Activated CD8-positive, alpha-beta memory T cell treated with anti-CD3 and anti-CD28 coated beads, Interleukin-2, amount 50 U/mL, for 24 hours (primary cell): ENCODE measurements at regions not wholly inside any gene's neighbourhood (a gene's known extent, or its start where the extent isn't known, plus 50 kb on each side); places are given as distances from the start of the nearest gene placed in this dataset.
A peak's percentile ranks its signal among the peaks of the same experiment; 100 is the strongest.
"Not testable (repeated sequence)": the region's sequence is repeated elsewhere in the genome, so short reads cannot be mapped to it uniquely, and the experiment has no call there.

Source experiments
- DNase-seq: peaks from one replicate; pipeline ENCODE4 v3.0.0-alpha.2; 2020; ENCODE audit errors: extremely low read depth

DNA sequence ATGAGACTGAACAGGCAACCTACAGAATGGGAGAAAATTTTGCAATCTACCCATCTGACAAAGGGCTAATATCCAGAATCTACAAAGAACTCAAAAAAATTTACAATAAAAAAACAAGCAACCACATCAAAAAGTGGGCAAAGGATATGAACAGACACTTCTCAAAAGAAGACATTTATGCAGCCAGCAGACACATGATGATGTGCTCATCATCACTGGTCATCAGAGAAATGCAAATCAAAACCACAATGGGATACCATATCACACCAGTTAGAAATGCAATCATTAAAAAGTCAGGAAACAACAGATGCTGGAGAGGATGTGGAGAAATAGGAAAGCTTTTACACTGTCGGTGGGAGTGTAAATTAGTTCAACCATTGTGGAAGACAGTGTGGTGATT is 51.7 kb upstream of the PAXBP1 start:
- DNase-seq: not testable (repeated sequence)

DNA sequence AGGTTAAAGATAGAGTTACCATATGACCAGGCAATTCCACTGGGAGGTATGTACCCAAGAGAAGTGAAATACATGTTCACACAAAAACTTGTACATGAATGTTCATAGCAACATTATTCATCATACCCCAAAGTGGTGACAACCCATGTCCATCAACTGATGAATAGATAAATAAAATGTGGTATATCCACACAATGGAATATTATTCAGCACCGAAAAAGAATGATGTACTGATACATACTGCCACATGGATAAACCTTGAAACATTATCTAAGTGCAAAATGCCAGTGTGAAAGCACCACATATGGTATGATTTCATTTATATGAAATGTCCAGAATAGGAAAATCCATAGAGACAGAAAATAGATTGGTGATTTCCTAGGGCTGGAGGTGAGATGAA is 53.4 kb upstream of the PAXBP1 start:
- no peak for DNase-seq

DNA sequence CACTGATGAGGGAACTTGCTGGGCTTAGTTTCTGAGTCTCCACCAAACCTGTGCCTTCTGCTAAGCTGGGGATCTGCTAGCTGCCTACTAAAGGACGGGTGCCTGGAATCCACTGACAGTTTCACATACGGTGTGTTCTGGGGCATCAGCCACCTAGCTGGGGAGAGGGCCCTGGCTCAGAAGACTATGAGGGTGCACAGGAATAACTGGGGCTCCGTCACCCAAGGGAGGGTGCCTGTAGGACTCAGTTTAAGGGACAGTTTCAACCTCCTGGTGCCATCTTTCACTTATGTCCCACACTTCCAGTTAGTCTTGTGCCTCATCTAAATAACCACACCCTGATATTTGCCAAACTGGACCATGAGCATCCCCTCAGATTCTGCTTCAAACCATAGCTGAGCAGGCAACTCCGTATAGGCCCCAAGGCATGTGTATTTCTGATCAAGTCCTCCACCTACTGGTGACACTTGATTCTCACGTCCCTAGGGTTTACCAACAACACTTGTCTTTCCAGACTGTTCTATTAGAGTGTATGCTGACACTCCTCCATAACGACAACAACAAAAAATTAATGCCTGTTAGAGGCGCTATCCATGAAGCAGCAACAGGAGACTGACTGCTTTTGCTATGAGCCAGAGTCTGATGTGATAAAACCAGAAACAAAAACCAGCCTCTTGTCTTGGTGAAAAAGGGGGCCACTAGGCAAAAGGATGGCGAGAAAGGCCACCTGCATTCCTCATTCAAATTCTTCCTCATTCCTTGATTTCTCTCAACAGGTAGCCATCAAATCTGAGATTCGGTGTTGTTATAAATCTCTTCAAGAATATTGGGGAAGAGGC is 55.0 kb upstream of the PAXBP1 start:
- DNase-seq: peak; percentile 14

DNA sequence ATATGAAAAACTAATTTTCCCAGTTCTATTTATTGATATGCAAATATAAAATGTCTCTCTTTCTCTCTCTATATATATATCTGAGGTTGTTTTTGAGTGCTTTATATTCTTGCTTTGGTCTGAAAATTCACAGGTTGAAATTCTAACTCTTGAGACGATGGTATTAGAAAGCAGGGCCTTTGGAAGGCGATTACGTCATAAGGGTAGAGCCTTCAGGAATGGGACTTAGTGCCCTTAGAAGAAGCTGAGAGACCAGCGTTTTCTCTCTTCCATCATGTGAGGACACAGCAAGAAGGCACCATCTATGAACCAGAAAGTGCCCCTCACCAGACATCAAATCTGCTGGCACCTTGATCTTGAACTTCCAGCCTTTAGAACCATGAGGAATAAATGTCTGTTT is 57.4 kb upstream of the PAXBP1 start:
- DNase-seq: no peak

DNA sequence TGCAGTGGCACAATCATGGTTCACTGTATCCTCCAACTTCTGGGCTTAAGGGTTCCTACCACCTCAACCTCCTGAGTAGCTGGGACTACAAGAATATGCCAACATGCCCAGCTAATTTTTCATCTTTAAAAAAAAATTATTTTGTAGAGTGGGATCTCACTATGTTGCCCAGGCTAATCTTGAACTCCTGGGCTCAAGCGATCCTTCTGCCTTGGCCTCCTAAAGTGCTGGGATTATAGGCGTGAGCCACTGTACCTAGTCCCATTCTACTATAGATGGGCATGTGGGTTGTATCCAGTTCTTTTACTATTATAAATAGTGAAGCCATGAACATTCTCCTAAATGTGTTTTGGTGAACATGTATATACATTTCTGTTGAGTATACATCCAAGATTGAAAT is 57.9 kb upstream of the PAXBP1 start:
- no peak for DNase-seq

DNA sequence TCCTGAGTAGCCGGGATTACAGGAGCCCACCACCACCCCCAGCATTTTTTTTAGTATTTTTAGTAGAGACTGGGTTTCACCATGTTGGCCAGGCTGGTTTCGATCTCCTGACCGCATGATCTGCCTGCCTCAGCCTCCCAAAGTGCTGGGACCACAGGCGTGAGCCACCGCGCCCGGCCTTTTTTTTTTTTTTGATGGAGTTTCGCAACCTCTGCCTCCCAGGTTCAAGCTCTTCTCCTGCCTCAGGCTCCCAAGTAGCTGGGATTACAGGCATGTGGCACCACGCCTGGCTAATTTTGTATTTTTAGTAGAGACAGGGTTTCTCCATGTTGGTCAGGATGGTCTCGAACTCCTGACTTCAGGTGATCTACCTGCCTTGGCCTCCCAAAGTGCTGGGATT is 60.2 kb upstream of the PAXBP1 start:
- not testable (repeated sequence) for DNase-seq

DNA sequence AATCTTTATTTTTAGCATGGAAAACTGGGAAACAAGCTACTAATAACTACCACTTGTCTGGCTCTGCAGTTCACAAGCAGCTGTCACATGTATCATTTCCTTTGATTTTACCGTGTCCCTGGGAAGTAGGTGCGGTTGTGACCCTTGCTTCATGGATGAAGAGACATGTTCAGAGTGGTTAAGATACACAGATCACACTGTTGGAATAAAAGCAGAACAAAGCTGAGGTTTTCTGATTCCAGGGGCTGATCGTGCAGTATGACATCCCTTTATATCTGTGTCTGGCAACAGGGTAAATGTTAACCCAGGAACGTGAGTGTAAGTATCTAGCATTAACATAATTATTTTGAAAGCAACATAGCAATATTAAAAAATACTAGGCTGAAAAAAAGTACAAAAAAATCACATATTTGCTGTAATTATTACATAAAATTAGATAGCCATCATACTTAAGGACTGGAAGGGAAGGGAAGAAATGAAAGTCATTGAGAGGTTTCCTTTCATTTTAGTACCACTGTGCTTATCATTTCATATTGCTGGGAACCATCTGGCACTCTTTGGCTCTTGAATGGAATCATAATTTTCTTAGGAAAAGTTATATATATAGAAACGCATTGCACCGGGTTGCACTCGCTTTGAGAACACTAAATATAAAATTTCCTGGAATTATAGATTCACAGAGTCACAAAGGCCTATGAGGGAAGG is 62.8 kb upstream of the PAXBP1 start:
- DNase-seq: no peak

DNA sequence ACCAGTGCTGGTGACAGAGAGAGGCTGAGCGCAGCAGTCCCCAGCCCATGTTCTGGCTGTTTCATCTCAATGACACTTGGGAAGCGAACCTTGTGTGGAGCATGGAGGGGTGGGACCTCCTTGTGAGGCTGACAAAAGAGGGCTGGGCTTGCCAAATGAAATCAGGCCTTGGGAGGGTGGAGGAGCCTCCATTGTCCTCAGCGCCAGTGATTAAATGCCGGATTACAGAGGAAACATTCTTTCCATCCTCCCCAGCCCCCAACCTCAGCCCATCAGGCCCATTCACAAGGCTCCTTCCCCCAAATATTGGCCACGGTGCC is 63.3 kb upstream of the PAXBP1 start:
- DNase-seq: no peak

DNA sequence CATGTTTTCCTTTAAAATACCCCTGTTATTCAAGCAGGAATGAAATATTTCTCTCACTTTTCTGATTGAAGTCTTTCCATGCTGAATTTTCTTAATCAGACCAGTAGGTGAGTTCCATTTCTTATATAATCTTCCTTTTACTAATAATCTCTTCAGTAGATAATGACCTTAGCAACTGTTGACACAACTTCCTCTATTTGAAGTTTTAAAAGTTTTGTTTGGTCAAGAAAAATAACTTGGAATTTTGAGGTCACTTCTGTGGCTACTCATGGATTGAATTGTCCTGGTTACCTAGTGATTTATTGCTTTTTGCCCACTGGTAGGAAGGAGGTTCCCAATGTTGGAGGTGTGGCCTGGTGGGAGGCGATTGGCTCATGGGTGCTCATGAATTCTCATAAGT is 70.6 kb upstream of the PAXBP1 start:
- no peak for DNase-seq

DNA sequence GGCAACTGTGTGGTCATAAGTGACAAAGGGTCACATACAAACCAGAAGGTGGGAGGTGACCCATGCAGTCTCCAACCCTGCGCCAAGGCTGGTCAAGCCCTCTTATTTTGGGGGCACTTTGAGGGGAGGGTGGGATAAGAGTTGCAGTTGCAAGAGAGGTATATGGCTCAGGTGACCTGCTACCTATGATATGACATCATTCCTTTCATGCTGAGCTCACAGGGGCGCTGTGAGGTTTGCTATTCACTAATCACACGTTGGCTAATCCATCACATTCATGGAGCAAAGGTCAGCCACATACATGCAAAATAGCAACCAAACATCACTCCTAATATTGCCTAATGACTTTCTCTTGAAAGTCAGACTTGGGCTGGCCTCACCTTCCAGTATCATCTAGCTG is 72.0 kb upstream of the PAXBP1 start:
- no peak for DNase-seq

DNA sequence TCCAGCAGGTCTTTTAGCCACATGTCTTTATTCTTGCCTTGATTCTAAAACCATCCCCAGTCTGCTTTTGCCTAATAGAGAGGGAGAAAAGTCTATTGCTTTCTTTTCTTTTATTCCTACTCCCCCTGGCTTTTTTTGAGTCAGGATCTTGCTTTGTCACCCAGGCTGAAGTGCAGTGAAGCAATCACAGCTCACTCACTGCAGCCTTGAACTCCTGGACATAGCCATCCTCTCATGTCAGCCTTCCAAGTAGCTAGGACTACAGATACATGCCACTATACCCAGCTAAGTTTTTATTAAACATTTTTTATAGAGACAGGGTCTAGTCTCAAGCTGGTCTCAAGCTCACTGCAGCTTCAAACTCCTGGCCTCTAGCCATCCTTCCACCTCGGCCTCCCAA is 72.5 kb upstream of the PAXBP1 start:
- DNase-seq: no peak

DNA sequence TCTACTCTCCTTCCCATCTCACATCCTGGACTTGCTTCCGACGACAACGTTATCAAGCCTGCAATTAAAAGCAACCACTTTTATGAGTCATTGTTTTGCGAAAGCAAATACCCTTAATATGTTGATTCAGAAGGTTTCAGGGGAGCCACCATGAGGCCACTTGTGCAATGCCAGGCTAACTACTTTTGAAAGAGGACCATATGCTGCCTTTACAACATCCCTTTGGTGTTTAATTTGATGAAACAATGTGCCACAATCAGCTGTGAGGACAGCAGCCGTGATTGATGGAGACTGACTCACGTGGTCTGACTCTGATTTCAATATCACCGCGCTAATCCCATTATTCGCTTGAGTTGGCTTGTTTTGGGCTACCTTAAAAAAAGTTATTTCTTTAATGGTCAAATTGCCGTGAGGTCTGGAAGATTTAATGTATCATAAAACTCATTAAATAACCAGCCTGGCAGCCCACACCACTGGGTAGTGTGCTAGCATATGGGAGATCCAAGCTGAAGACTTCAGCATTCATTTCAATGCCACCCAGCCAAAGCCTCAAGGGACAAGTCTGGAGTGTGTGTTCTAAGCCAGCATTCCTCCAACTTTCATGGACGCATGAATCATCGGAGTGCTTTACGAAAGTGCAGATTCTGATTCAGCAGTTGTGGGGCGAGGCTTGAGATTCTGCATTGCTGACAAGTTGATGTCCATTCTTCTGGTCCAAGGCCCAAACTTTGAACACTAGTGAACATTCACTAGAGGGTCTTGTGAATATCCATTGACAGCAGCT is 73.3 kb upstream of the PAXBP1 start:
- DNase-seq: no peak

DNA sequence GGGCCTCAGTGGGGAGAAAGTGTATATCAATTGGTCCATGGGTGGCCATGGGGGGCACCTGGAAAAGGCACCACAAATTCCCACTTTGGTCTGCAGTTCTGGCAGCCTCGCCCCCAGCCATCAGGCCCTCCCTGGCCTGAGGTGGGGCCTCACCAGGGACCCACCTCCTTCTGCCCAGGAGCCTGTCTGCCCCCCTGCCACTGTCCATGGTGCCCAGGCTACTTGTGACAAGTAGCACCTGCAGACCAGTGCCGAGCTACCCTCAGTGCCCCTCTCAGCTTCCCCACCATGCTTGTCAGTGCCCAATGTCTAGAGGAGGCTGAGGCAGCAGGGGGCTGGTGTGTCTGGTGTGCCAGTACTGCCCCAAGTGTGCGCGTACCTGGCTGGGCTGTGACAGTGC is 87.1 kb upstream of the PAXBP1 start:
- no peak for DNase-seq

DNA sequence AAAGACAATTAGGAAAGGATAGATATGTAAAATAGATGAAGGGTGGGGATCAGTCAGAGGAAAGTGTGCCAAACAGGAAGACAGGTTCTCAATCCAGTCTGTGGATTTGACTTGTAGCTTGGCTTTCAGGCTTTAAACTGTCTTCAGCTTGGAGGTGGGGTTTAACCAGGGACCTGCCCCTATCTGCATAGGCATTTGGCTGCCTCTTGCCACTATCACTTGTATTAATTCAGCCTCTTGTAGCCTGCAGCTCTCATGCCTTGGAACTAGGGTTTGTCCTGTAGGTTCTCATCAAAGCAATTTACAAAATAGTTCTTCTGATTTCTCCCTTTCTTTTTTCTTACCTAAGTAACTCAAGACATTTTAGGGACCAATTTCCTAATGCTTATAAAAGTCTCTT is 88.8 kb upstream of the PAXBP1 start:
- no peak for DNase-seq

DNA sequence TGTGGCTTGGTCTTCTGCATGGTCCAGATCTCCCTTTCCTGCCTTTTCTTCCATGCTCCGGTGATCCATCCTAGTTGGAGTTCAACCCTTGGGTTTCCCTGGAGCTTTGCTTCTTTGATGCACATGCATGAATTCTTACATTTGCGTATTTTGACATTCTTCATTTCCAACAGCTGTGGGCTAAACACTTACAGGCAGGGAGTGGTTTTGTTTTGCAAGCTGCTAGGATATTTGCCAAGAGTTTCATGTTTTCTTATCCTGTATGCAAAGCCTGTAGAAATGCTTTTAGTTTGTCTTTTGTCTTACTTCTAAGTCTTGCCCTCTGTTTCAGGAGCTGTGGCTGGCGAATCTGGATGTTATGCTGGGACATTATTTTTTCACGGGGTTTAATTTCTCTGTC is 90.3 kb upstream of the PAXBP1 start:
- DNase-seq: no peak

DNA sequence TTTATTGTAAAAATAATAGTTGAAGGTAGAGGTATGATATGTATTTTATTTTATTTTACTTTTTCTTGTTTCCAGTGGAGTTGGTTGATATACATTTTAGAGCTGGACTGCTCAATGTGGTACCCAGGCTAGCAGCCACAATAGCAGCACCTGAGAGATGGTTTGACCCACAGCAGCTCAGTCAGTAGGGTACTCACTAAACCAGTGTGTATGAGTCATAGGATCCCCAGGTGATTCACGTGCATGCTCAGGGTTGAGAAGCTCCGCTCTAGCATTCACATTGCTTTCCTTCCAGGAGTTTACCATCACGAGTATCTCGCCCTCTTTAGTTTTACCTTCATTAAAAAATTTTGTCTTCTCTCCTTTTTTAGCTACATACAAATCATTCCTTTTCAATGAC is 96.0 kb upstream of the PAXBP1 start:
- DNase-seq: no peak

DNA sequence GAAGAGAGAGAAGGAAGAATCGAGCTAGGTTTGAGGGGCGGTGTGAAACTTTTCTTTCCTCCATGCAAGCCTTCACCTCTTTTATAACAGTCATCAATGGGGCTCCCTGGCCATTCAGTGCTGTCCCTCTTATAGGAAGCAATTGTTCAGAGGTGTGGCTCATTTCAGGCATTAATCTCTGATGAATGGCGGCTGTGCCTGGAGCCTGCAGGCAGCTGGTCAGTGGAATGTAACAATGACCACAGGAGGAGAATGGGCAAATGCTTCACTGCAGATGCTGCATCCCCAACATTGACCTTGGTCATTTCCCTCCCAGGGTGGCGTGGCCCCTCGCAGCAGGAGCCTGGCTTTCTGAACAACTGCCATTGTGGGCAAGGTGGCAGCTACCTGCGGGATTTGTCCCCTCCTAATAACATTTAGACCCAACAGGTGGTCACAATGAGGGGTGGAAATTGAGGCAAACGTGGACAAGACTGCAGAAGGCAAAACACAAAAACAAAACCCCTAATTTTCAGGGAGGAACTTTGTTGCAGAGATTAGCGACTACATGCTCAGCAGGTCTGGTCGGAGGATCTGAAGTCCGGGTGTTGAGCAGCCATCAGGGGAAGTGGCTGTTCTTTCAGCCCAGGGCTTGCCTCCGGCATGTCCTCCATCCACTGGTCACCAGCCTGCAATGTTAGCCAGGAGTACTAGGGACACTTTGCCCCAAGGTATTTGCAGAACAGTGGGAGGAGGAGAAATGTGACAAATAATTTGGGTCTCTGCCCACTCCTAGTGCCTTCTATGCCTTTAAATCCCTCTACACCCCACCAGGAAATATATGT is 97.3 kb upstream of the PAXBP1 start:
- no peak for DNase-seq

DNA sequence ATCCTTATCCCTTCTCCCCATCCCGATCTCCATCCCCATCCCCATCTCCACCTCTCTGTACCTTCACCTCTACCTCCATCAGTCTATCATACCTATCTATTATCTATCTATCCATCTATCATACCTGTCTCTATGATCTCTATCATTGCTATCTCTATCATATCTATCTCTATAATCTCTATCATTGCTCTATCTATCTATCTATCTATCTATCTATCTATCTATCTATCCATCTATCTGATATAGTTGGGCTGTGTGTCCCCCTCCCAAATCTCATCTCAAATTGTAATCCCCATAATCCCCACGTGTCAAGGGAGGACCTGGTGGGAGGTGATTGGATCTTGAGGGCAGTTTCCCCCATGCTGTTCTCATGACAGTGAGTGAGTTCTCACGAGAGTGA is 97.9 kb upstream of the PAXBP1 start:
- DNase-seq: no peak

DNA sequence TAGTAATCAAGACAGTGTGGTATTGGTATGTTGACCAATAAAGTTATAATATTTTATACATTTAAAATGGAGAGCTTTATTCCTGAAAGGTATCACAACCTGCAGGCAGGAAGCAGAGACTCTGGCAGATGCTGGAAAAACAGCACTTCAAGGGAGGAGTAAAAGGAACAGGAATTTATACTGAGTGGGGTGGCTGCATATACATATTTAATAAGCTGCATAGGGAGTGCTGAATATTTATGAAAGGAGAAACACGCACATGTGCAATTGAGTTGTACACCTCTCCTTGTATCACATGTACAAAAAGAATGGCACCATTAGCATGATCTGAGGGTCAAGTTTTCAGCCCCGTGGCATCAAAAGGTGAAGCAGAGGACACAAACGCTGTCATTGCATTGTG is 104.9 kb upstream of the PAXBP1 start:
- no peak for DNase-seq

DNA sequence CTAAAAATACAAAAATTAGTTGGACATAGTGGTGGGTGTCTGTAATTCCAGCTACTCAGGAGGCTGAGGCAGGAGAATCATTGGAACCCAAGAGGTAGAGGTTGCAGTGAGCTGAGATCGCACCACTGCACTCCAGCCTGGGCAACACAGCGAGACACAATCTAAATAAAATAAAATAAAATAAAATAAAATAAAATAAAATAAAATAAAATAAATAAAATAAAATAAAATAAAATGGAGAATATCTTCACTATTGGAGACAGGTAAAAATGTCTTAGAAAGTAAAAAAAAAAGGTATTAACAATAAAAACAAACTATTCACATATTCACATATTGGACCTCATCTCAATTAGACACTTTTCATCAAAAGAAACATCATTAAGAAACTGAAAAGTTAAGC is 106.3 kb upstream of the PAXBP1 start:
- not testable (repeated sequence) for DNase-seq

DNA sequence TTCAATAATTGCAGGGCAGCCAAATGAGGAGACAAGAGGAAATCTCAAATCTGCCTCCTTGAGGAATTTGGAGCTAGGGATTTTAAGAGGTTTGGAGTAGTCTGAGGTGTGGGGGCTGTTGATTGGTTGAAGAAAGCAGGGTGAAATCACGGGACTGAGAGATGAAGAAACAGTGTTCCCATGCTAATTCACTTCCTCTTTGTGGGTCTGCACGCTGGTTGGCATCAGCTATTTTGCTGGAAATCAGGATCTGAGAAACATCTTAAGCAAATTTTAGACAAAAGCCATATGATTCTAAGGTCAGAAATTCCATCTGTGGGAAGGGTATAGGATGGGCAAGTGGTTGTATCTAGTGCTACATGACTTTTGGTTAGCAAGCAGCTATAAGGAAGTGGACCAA is 107.1 kb upstream of the PAXBP1 start:
- DNase-seq: no peak

DNA sequence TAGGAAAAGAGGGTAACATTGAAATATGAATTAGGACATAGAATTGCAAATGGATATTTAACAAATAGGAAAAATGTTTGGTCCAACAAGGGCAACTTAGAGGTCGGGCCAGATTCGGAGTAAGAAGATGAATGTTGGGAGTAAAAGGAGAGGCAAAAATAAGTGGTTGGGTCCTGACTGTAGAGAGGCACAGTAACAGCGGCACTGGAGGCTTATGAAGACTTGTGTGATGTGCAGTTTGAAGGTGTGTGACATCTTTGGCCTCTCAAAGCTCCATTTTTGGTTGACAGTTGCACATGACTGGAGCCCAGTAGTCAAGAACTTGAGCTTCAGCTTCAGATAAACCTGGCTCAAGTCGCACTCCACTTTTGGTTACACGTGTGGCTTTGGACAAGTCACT is 109.9 kb upstream of the PAXBP1 start:
- DNase-seq: no peak
